ENCODE measurements at regions not wholly inside any gene's neighbourhood (a gene's known extent, or its start where the extent isn't known, plus 50 kb on each side); places are given as distances from the start of the nearest gene placed in this dataset.

GRCh38 chr1:95506736-95507414 lies 272.9 kb downstream of the RWDD3 start:
- TF ChIP-seq POLR2AphosphoS5 (IDR thresholded peaks at IDR 0.05; ENCODE audit: borderline replicate concordance, low read depth, low read length), result no peak
- no peak for TF ChIP-seq EZH2 (IDR thresholded peaks at IDR 0.05)
- TF ChIP-seq FOXP2 (optimal IDR thresholded peaks at IDR 0.05; ENCODE audit: control extremely low read depth, extremely low read length, insufficient read depth), result no peak

Measured in SK-N-MC (cell line).